GM10248 (cell line): ENCODE measurements at regions not wholly inside any gene's neighbourhood (a gene's known extent, or its start where the extent isn't known, plus 50 kb on each side); places are given as distances from the start of the nearest gene placed in this dataset.

Source experiments
- CTCF ChIA-PET: fragments of 300-600 bp; sonication (Branson Sonifier 250); formaldehyde crosslinking; extraction: SDS; loops from one replicate; lab custom pipeline; 2021; ENCODE audit warnings: antibody characterized with exemption; lab: Yijun Ruan, JAX
- POLR2A ChIA-PET: fragments of 350-650 bp; sonication (Branson Sonifier 250); formaldehyde crosslinking; extraction: SDS; loops from one replicate; lab custom pipeline; 2020; ENCODE audit warnings: antibody characterized with exemption; lab: Yijun Ruan, JAX
- DNase-seq: peaks from one replicate; pipeline ENCODE4 v3.0.0; 2012; ENCODE audit errors: extremely low spot score
- TF ChIP-seq, protein P1 (sequence below): IDR thresholded peaks from 2 replicates; pipeline ENCODE4 v1.5.1; 2012; ENCODE audit warnings: mild to moderate bottlenecking, low read depth; ENCODE audit errors: extremely low read depth, missing control alignments, control extremely low read depth

- no peak for DNase-seq
- TF ChIP-seq, protein P1, sequence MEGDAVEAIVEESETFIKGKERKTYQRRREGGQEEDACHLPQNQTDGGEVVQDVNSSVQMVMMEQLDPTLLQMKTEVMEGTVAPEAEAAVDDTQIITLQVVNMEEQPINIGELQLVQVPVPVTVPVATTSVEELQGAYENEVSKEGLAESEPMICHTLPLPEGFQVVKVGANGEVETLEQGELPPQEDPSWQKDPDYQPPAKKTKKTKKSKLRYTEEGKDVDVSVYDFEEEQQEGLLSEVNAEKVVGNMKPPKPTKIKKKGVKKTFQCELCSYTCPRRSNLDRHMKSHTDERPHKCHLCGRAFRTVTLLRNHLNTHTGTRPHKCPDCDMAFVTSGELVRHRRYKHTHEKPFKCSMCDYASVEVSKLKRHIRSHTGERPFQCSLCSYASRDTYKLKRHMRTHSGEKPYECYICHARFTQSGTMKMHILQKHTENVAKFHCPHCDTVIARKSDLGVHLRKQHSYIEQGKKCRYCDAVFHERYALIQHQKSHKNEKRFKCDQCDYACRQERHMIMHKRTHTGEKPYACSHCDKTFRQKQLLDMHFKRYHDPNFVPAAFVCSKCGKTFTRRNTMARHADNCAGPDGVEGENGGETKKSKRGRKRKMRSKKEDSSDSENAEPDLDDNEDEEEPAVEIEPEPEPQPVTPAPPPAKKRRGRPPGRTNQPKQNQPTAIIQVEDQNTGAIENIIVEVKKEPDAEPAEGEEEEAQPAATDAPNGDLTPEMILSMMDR, result no peak
- ChIA-PET POLR2A (no interaction called here), CTCF (no interaction called here)
These were observed 53.3 kb upstream of the RNF7 start for GRCh38 chr3:141684758-141685157.

DNA sequence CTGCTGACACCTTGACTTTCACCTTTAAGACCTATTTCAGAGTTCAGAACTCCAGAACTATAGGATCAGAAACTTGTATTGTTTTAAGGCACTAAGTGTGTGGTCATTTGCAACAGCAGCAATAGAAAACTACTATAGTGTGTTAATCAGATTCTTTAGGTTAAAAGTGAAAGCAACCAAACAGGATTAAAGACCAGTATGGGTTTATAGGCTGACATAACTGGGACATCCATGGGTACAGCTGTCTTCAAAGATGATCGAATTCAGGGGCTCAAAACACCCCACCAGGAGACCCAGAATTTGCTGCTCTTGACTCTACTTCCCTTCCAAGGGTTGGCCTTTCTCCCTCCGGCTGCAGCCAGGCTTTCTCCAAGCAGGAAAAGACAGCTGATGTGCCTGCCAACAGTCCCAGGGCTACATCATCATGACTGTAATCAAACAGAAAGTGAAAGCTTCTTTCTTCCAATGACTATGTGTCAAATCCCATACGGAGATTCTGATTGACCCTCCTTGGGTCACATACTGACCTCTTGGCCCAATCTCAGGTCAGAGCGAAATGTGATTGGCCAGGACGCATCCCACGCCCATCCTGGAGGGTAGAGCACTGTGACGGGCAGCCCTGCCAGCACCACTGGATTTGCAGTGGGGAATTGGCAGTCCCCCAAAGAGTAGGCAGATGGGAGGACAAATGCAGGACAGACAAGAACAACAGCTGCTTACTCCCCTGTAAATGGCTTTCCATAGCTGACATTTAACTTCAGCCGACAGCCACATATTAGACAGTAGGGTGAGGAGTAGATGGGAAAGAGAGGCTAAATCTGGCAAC, 51.4 kb upstream of the RNF7 start:
- TF ChIP-seq, protein P1, result no peak
- DNase-seq, result no peak
- ChIA-PET POLR2A (no interaction called here), CTCF (interaction anchor here (0.9 to 1.1 kb wide), 3 partner anchors 9 to 189 kb away, joined by 3 read pairs; no protein-coding TSS in a partner anchor)
